HepG2 (cell line): ENCODE measurements at regions not wholly inside any gene's neighbourhood (a gene's known extent, or its start where the extent isn't known, plus 50 kb on each side); places are given as distances from the start of the nearest gene placed in this dataset.

Source experiments
- ATAC-seq: fragments of 200-7000 bp; cut with Tn5 transposase; 3 replicates; pipeline ENCODE4 v1.9.1; 2020; ENCODE audit warnings: mild to moderate bottlenecking, moderate library complexity
- BruUV-seq: library from RNA; stranded (reverse); fragments of 400-500 nt; replicated peaks from 2 replicates; lab custom pipeline; 2021; lab: Mats Ljungman, UMichigan
- CTCF ChIA-PET: fragments of 300-600 bp; formaldehyde crosslinking; extraction: SDS; loops from one replicate; lab custom pipeline; 2021; ENCODE audit warnings: low total read pairs, inconsistent platforms, low intra/inter-chr PET ratio; lab: Yijun Ruan, JAX
- POLR2A ChIA-PET: fragments of 350-600 bp; sonication (Branson Sonifier 250); formaldehyde crosslinking; loops from one replicate; lab custom pipeline; 2020; ENCODE audit warnings: antibody characterized with exemption, inconsistent platforms; lab: Yijun Ruan, JAX
- DNase-seq: peaks from one replicate; pipeline ENCODE4 v3.0.0-alpha.2; 2015; ENCODE audit warnings: low spot score
- FAIRE-seq: peaks from 3 replicates; lab custom pipeline; 2011; peaks lifted over from hg19 to GRCh38; lab: Jason Lieb, UNC
- H2AFZ ChIP-seq: one replicate; pipeline ENCODE4 v1.6.1; 2011; ENCODE audit warnings: low read length, inconsistent platforms
- H3K27ac ChIP-seq: fragments of 300-600 bp; 3 replicates; pipeline ENCODE4 v1.8.0; 2011; ENCODE audit warnings: mixed run types, mild to moderate bottlenecking, mixed read lengths, low read length, inconsistent platforms; ENCODE audit not compliant: insufficient read depth; ENCODE audit errors: extremely low read length
- H3K27me3 ChIP-seq, 2 experiments: fragments of 200-600 bp in 1 of 2; 2 replicates in 1 of 2; 3 replicates in 1 of 2; pipeline versions ENCODE4 v1.6.0 to v1.8.0; 2011; ENCODE audit warnings: low read length in 2 of 2, mild to moderate bottlenecking in 2 of 2, moderate library complexity in 2 of 2, inconsistent platforms in 1 of 2; ENCODE audit not compliant: insufficient read depth in 2 of 2, control insufficient read depth in 1 of 2
- H3K36me3 ChIP-seq, 2 experiments: fragments of 200-600 bp in 1 of 2; replicated peaks in 1 of 2; 2 replicates in 1 of 2; 3 replicates in 1 of 2; pipeline versions ENCODE4 v1.5.1 to v1.8.0; 2011; ENCODE audit warnings: low read length in 2 of 2, inconsistent platforms in 1 of 2; ENCODE audit not compliant: insufficient read depth in 2 of 2, control insufficient read depth in 1 of 2
- H3K4me1 ChIP-seq: 2 replicates; pipeline ENCODE4 v1.5.1; 2012; ENCODE audit warnings: low read length, inconsistent platforms; ENCODE audit not compliant: insufficient read depth
- H3K4me2 ChIP-seq: 2 replicates; pipeline ENCODE4 v1.6.0; 2011; ENCODE audit warnings: low read depth, low read length, inconsistent platforms
- H3K4me3 ChIP-seq, 3 experiments: fragments of 200-600 bp in 1 of 3; sonication (generic), shearing (Covaris generic) in 1 of 3; replicated peaks in 1 of 3; 2 replicates each; pipeline ENCODE4 v1.5.1; 2011 to 2016; ENCODE audit warnings: low read length in 3 of 3, inconsistent platforms in 2 of 3, low read depth in 2 of 3, mild to moderate bottlenecking in 2 of 3, control low read depth in 1 of 3, mixed read lengths in 1 of 3; ENCODE audit not compliant: insufficient read depth in 1 of 3
- H3K79me2 ChIP-seq: one replicate; pipeline ENCODE4 v1.6.1; 2011; ENCODE audit warnings: low read length, inconsistent platforms; ENCODE audit not compliant: insufficient read depth
- H3K9ac ChIP-seq: 2 replicates; pipeline ENCODE4 v1.6.0; 2011; ENCODE audit warnings: mild to moderate bottlenecking, low read depth, low read length, inconsistent platforms; ENCODE audit not compliant: insufficient read depth
- H3K9me3 ChIP-seq: 2 replicates; pipeline ENCODE4 v1.5.1; 2012; ENCODE audit warnings: mild to moderate bottlenecking, low read length
- H4K20me1 ChIP-seq: 2 replicates; pipeline ENCODE4 v1.6.0; 2011; ENCODE audit warnings: inconsistent platforms, mild to moderate bottlenecking, low read length, moderate library complexity; ENCODE audit not compliant: insufficient read depth
- SOX5 ChIP-seq: IDR thresholded peaks from 2 replicates; pipeline ENCODE4 v1.6.1; 2016; ENCODE audit warnings: borderline replicate concordance
- TCF7L2 ChIP-seq: IDR thresholded peaks from 2 replicates; pipeline ENCODE4 v1.6.1; 2011; ENCODE audit warnings: mild to moderate bottlenecking, low read depth, low read length, moderate library complexity
- ZNF567 ChIP-seq: sonication (generic); formaldehyde crosslinking; IDR thresholded peaks from 2 replicates; pipeline ENCODE4 v1.8.1; 2023; ENCODE audit warnings: mild to moderate bottlenecking, missing genetic modification reagents, borderline replicate concordance
- whole genome bisulfite sequencing: methylation state at CpG from one replicate; pipeline ENCODE4 v1.1.6; 2017; ENCODE audit warnings: low lambda C conversion rate; 5-methylcytosine and 5-hydroxymethylcytosine counted together
- in situ Hi-C: cut with HindIII; loops from 2 replicates; pipeline ENCODE4 v1.10.0; 2017; ENCODE audit warnings: low pct_unique_long_range_greater_than_20kb; ENCODE audit not compliant: extremely low pct_ligation_motif_present
- intact Hi-C: fragments of 100-400 bp; cut with micrococcal nuclease; formaldehyde crosslinking; loops from one replicate; pipeline ENCODE4 v1.10.0; 2022; ENCODE audit not compliant: unreplicated experiment

DNA sequence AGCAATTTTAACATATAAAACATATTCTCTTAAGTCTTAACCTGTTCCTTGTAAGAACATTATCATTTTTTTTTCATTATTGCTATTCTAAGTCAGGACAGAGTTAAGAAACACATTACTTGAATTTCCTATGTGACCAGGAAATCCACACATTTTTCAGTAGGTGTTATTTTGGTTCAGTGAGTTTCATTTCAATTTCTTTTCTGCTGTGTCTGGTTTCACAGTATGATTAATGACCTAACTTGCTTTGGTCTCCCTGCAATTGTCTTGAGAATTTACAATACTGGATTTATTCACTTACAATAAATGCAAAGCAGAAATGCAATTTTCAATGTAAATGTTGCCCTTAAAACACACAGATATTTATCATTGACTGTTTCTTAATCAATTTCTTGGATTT, 396.9 kb upstream of the TMTC1 start:
- CTCF ChIA-PET = no interaction called here
- no TSS peak for BruUV-seq
- intact Hi-C loops = no loop called here

GRCh38 chr12:30178916-30179315, 395.2 kb upstream of the TMTC1 start:
- in situ Hi-C loops = no loop called here
- 31% methylated on average over 2 of the region's 2 CpGs for WGBS

More for the DNA sequence above, 396.9 kb upstream of the TMTC1 start:
- Histone ChIP-seq H3K9ac (no peak overlapping the region), H3K27ac (no peak overlapping the region), H3K36me3 (no peaks in the 10 kb centered on the region), H3K4me1 (no peaks in the 10 kb centered on the region), H3K9me3 (no peaks in the 10 kb centered on the region), H2AFZ (no peak overlapping the region), H4K20me1 (no peaks in the 10 kb centered on the region), H3K27me3 (no peaks in the 10 kb centered on the region), H3K4me3 (no peak overlapping the region), H3K4me2 (no peak overlapping the region), H3K79me2 (no peaks in the 10 kb centered on the region)
- no peak for FAIRE-seq
- TF ChIP-seq TCF7L2 = no peak
- TF ChIP-seq SOX5 (CRISPR knock-in tag) = no peak
- in situ Hi-C loops = no loop called here
- no peak for DNase-seq
- POLR2A ChIA-PET = no interaction called here
- no peak for ATAC-seq

More at GRCh38 chr12:30178916-30179315, 395.2 kb upstream of the TMTC1 start:
- no peaks in the 10 kb centered on the region for H3K36me3 ChIP-seq
- no peaks in the 10 kb centered on the region for H3K27me3 ChIP-seq
- no peak overlapping the region for H3K4me2 ChIP-seq
- no peak overlapping the region for H3K27ac ChIP-seq
- FAIRE-seq = no peak
- DNase-seq = no peak
- ATAC-seq = no peak
- H3K9me3 ChIP-seq = no peaks in the 10 kb centered on the region
- no peak overlapping the region for H3K4me3 ChIP-seq
- no peak overlapping the region for H3K9ac ChIP-seq
- no peaks in the 10 kb centered on the region for H3K79me2 ChIP-seq
- no TSS peak for BruUV-seq
- POLR2A ChIA-PET = no interaction called here
- H4K20me1 ChIP-seq = no peaks in the 10 kb centered on the region
- CTCF ChIA-PET = no interaction called here
- intact Hi-C loops = no loop called here
- no peak overlapping the region for H2AFZ ChIP-seq
- no peaks in the 10 kb centered on the region for H3K4me1 ChIP-seq
- no peak for TF ChIP-seq ZNF567 (CRISPR knock-in tag)
- TF ChIP-seq, all 625 proteins: peak for 0
